ENCODE measurements at regions not wholly inside any gene's neighbourhood (a gene's known extent, or its start where the extent isn't known, plus 50 kb on each side); places are given as distances from the start of the nearest gene placed in this dataset.

DNA sequence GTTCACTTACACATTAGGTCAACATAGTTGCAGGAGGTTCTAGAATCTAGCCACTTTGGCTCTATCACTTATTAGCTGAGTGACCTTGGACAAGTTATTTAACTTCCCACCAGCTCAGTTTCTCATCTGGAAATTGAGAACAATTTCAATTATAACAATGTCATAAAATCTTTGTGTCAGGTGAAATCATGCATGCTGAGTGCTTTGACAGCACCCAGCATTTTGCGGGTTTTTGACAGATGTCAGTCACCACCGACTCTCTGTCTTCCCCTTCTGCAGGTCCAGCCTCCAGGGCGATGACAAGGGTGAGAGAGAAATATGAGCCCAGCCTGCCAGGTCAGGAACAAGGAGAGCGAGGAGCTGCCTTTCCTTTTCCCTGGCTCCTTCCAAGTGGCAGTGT lies 107.1 kb upstream of the TAS2R1 start:
- BruUV-seq (replicated peaks), result no TSS peak
- Histone ChIP-seq H4K20me1 (ENCODE audit: insufficient read depth, low read length) (no peaks in the 10 kb centered on the region), H3K4me2 (ENCODE audit: low read depth, low read length) (no peak overlapping the region), H3K79me2 (ENCODE audit: insufficient read depth, low read length) (no peaks in the 10 kb centered on the region), H3K27ac (ENCODE audit: extremely low read length, insufficient read depth, low read length) (no peak overlapping the region), H3K4me3 (replicated peaks in 1 of 3; ENCODE audit: insufficient read depth in 1 of 3, low read depth in 2 of 3, low read length in 3 of 3) (no peak overlapping the region), H3K27me3 (ENCODE audit: control insufficient read depth in 1 of 2, insufficient read depth in 2 of 2, low read length in 2 of 2) (no peaks in the 10 kb centered on the region), H2AFZ (ENCODE audit: low read length) (no peak overlapping the region), H3K4me1 (ENCODE audit: insufficient read depth, low read length) (no peaks in the 10 kb centered on the region), H3K9me3 (ENCODE audit: low read length) (no peaks in the 10 kb centered on the region), H3K36me3 (replicated peaks in 1 of 2; ENCODE audit: control insufficient read depth in 1 of 2, insufficient read depth in 2 of 2, low read length in 2 of 2) (no peaks in the 10 kb centered on the region), H3K9ac (ENCODE audit: insufficient read depth, low read depth, low read length) (no peak overlapping the region)
- DNase-seq (ENCODE audit: low spot score) (no peak), ATAC-seq (no peak), FAIRE-seq (no peak)
- in situ Hi-C loops (cut with HindIII; ENCODE audit: extremely low pct_ligation_motif_present, low pct_unique_long_range_greater_than_20kb), result no loop called here
- ChIA-PET POLR2A (no interaction called here), CTCF (ENCODE audit: low intra/inter-chr PET ratio, low total read pairs) (no interaction called here)
- WGBS (ENCODE audit: low lambda C conversion rate), result 22% methylated on average over 4 of the region's 4 CpGs
- intact Hi-C loops (cut with micrococcal nuclease; ENCODE audit: unreplicated experiment), result no loop called here
- TF ChIP-seq TCF7 (IDR thresholded peaks at IDR 0.05; ENCODE audit: low read depth), result no peak
- no peak for TF ChIP-seq SALL2 (CRISPR knock-in tag; IDR thresholded peaks at IDR 0.05)
- no peak for TF ChIP-seq GABPB1 (CRISPR knock-in tag; IDR thresholded peaks at IDR 0.05)
- TF ChIP-seq, protein P1, sequence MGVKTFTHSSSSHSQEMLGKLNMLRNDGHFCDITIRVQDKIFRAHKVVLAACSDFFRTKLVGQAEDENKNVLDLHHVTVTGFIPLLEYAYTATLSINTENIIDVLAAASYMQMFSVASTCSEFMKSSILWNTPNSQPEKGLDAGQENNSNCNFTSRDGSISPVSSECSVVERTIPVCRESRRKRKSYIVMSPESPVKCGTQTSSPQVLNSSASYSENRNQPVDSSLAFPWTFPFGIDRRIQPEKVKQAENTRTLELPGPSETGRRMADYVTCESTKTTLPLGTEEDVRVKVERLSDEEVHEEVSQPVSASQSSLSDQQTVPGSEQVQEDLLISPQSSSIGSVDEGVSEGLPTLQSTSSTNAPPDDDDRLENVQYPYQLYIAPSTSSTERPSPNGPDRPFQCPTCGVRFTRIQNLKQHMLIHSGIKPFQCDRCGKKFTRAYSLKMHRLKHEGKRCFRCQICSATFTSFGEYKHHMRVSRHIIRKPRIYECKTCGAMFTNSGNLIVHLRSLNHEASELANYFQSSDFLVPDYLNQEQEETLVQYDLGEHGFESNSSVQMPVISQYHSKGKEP (CRISPR knock-in tag; IDR thresholded peaks at IDR 0.05), result no peak
- TF ChIP-seq ZNF552 (CRISPR knock-in tag; IDR thresholded peaks at IDR 0.05; ENCODE audit: borderline replicate concordance), result no peak
- no peak for TF ChIP-seq ERF (CRISPR knock-in tag; IDR thresholded peaks at IDR 0.05)
- TF ChIP-seq CC2D1A (CRISPR knock-in tag; IDR thresholded peaks at IDR 0.05), result no peak
- no peak for TF ChIP-seq MTF2 (CRISPR knock-in tag; IDR thresholded peaks at IDR 0.05; ENCODE audit: borderline replicate concordance)
- TF ChIP-seq AKAP8 (CRISPR knock-in tag; IDR thresholded peaks at IDR 0.05), result no peak
- no peak for TF ChIP-seq TSC22D2 (CRISPR knock-in tag; IDR thresholded peaks at IDR 0.05; ENCODE audit: borderline replicate concordance)
- TF ChIP-seq ZNF383 (CRISPR knock-in tag; IDR thresholded peaks at IDR 0.05; ENCODE audit: borderline replicate concordance), result no peak
- TF ChIP-seq, protein P2, sequence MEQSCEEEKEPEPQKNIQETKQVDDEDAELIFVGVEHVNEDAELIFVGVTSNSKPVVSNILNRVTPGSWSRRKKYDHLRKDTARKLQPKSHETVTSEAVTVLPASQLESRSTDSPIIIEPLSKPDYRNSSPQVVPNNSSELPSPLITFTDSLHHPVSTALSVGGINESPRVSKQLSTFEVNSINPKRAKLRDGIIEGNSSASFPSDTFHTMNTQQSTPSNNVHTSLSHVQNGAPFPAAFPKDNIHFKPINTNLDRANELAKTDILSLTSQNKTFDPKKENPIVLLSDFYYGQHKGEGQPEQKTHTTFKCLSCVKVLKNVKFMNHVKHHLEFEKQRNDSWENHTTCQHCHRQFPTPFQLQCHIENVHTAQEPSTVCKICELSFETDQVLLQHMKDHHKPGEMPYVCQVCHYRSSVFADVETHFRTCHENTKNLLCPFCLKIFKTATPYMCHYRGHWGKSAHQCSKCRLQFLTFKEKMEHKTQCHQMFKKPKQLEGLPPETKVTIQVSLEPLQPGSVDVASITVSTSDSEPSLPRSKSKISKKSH (CRISPR knock-in tag; IDR thresholded peaks at IDR 0.05; ENCODE audit: borderline replicate concordance), result no peak
- TF ChIP-seq, protein P3, sequence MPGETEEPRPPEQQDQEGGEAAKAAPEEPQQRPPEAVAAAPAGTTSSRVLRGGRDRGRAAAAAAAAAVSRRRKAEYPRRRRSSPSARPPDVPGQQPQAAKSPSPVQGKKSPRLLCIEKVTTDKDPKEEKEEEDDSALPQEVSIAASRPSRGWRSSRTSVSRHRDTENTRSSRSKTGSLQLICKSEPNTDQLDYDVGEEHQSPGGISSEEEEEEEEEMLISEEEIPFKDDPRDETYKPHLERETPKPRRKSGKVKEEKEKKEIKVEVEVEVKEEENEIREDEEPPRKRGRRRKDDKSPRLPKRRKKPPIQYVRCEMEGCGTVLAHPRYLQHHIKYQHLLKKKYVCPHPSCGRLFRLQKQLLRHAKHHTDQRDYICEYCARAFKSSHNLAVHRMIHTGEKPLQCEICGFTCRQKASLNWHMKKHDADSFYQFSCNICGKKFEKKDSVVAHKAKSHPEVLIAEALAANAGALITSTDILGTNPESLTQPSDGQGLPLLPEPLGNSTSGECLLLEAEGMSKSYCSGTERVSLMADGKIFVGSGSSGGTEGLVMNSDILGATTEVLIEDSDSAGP (CRISPR knock-in tag; IDR thresholded peaks at IDR 0.05; ENCODE audit: borderline replicate concordance), result no peak
- TF ChIP-seq, protein P4, sequence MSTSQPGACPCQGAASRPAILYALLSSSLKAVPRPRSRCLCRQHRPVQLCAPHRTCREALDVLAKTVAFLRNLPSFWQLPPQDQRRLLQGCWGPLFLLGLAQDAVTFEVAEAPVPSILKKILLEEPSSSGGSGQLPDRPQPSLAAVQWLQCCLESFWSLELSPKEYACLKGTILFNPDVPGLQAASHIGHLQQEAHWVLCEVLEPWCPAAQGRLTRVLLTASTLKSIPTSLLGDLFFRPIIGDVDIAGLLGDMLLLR (CRISPR knock-in tag; IDR thresholded peaks at IDR 0.05), result no peak
- no peak for TF ChIP-seq PPARG (CRISPR knock-in tag; conservative IDR thresholded peaks at IDR 0.05)
- no peak for TF ChIP-seq FOXP1 (IDR thresholded peaks at IDR 0.05)
- TF ChIP-seq FOXP1 (CRISPR knock-in tag; IDR thresholded peaks at IDR 0.05), result no peak
- TF ChIP-seq SOX5 (CRISPR knock-in tag; IDR thresholded peaks at IDR 0.05; ENCODE audit: borderline replicate concordance), result no peak
- TF ChIP-seq ZNF557 (CRISPR knock-in tag; IDR thresholded peaks at IDR 0.05), result no peak
- no peak for TF ChIP-seq ZNF33B (CRISPR knock-in tag; IDR thresholded peaks at IDR 0.05)
